ENCODE measurements at regions not wholly inside any gene's neighbourhood (a gene's known extent, or its start where the extent isn't known, plus 50 kb on each side); places are given as distances from the start of the nearest gene placed in this dataset.

- FAIRE-seq, result no peak
- DNase-seq (ENCODE audit: low spot score in 2 of 2), result no peak
These were observed 288.6 kb upstream of the MIR17HG start for GRCh38 chr13:91058919-91059318.

- FAIRE-seq (no peak), DNase-seq (ENCODE audit: low spot score in 2 of 2) (no peak)
These were observed 280.7 kb upstream of the MIR17HG start for GRCh38 chr13:91066745-91067144.

- no peak for DNase-seq (ENCODE audit: low spot score in 2 of 2)
- FAIRE-seq, result no peak
These were observed 275.0 kb upstream of the MIR17HG start for GRCh38 chr13:91072486-91072885.

- DNase-seq (ENCODE audit: low spot score in 2 of 2) (no peak), FAIRE-seq (no peak)
These were observed 273.4 kb upstream of the MIR17HG start for GRCh38 chr13:91074091-91074490.

GRCh38 chr13:91076830-91077229, 270.7 kb upstream of the MIR17HG start:
- no peak for FAIRE-seq

GRCh38 chr13:91078093-91078679, 269.3 kb upstream of the MIR17HG start:
- DNase-seq (ENCODE audit: low spot score in 2 of 2), result peak in 1 of 2 donors; percentile 8
- FAIRE-seq, result peak; percentile 15

More at GRCh38 chr13:91076830-91077229, 270.7 kb upstream of the MIR17HG start:
- no peak for DNase-seq (ENCODE audit: low spot score in 2 of 2)

GRCh38 chr13:91079176-91079575, 268.3 kb upstream of the MIR17HG start:
- FAIRE-seq (no peak), DNase-seq (ENCODE audit: low spot score in 2 of 2) (no peak)

GRCh38 chr13:91085127-91085526, 262.4 kb upstream of the MIR17HG start:
- FAIRE-seq (no peak), DNase-seq (ENCODE audit: low spot score in 2 of 2) (no peak)

- DNase-seq (ENCODE audit: low spot score in 2 of 2), result no peak
- FAIRE-seq, result no peak
These were observed 260.4 kb upstream of the MIR17HG start for GRCh38 chr13:91086936-91087716.

GRCh38 chr13:91097269-91097668, 250.2 kb upstream of the MIR17HG start:
- FAIRE-seq, result no peak
- no peak for DNase-seq (ENCODE audit: low spot score in 2 of 2)

GRCh38 chr13:91099877-91100276, 247.6 kb upstream of the MIR17HG start:
- DNase-seq (ENCODE audit: low spot score in 2 of 2), result no peak
- FAIRE-seq, result no peak

GRCh38 chr13:91100944-91101343, 246.5 kb upstream of the MIR17HG start:
- FAIRE-seq (no peak), DNase-seq (ENCODE audit: low spot score in 2 of 2) (no peak)

GRCh38 chr13:91101381-91101780, 246.1 kb upstream of the MIR17HG start:
- DNase-seq (ENCODE audit: low spot score in 2 of 2) (no peak), FAIRE-seq (no peak)

GRCh38 chr13:91105270-91105669, 242.2 kb upstream of the MIR17HG start:
- FAIRE-seq (no peak), DNase-seq (ENCODE audit: low spot score in 2 of 2) (no peak)

- FAIRE-seq (no peak), DNase-seq (ENCODE audit: low spot score in 2 of 2) (no peak)
These were observed 240.9 kb upstream of the MIR17HG start for GRCh38 chr13:91106565-91106964.

GRCh38 chr13:91108315-91108714, 239.2 kb upstream of the MIR17HG start:
- no peak for FAIRE-seq

GRCh38 chr13:91111476-91112200, 235.8 kb upstream of the MIR17HG start:
- FAIRE-seq (no peak), DNase-seq (ENCODE audit: low spot score in 2 of 2) (no peak)

More at GRCh38 chr13:91108315-91108714, 239.2 kb upstream of the MIR17HG start:
- no peak for DNase-seq (ENCODE audit: low spot score in 2 of 2)

- FAIRE-seq (no peak), DNase-seq (ENCODE audit: low spot score in 2 of 2) (no peak)
These were observed 235.1 kb upstream of the MIR17HG start for GRCh38 chr13:91112201-91112923.

GRCh38 chr13:91112924-91113277, 234.6 kb upstream of the MIR17HG start:
- no peak for FAIRE-seq
- no peak for DNase-seq (ENCODE audit: low spot score in 2 of 2)

- FAIRE-seq (no peak), DNase-seq (ENCODE audit: low spot score in 2 of 2) (no peak)
These were observed 231.7 kb upstream of the MIR17HG start for GRCh38 chr13:91115776-91116175.

GRCh38 chr13:91117351-91117750, 230.1 kb upstream of the MIR17HG start:
- DNase-seq (ENCODE audit: low spot score in 2 of 2), result no peak
- no peak for FAIRE-seq

Data from frontal cortex (tissue), 3 donors.